ENCODE measurements at regions not wholly inside any gene's neighbourhood (a gene's known extent, or its start where the extent isn't known, plus 50 kb on each side); places are given as distances from the start of the nearest gene placed in this dataset.
A peak's percentile ranks its signal among the peaks of the same experiment; 100 is the strongest.

DNA sequence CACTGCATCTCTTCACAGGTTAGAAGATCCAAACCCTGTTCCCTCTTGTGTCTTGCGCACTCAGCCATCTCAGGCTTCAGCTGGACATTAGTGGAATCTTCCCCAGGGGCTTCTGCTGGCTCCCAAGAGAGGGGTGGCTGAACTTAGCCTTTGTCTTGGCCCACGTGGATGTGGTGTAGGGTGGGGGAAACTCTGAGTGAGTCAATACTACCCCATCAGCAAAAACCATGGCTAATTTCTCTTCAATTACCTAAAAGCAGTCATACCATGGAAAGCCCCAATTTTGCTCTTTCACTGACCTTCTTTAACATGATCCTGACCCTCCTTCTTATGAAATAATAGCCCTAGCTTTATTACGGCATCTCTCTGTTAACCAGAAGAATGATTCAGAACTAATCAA is 72.5 kb upstream of the RAB3GAP2 start:
- Histone ChIP-seq H3K27ac (ENCODE audit: extremely low read length, insufficient read depth, low read length) (no peak overlapping the region), H2AFZ (ENCODE audit: low read length) (no peak overlapping the region), H3K9me3 (ENCODE audit: low read length) (no peaks in the 10 kb centered on the region), H3K4me2 (ENCODE audit: low read depth, low read length) (no peak overlapping the region), H3K9ac (ENCODE audit: insufficient read depth, low read depth, low read length) (no peak overlapping the region), H3K27me3 (ENCODE audit: control insufficient read depth in 1 of 2, insufficient read depth in 2 of 2, low read length in 2 of 2) (peaks cover 2 to 8% of the 10 kb centered on the region in 2 experiments; a peak in 1 of 5 replicates), H3K4me3 (replicated peaks in 1 of 3; ENCODE audit: insufficient read depth in 1 of 3, low read depth in 2 of 3, low read length in 3 of 3) (no peak overlapping the region), H3K79me2 (ENCODE audit: insufficient read depth, low read length) (no peaks in the 10 kb centered on the region), H4K20me1 (ENCODE audit: insufficient read depth, low read length) (no peaks in the 10 kb centered on the region), H3K36me3 (replicated peaks in 1 of 2; ENCODE audit: control insufficient read depth in 1 of 2, insufficient read depth in 2 of 2, low read length in 2 of 2) (no peaks in the 10 kb centered on the region), H3K4me1 (ENCODE audit: insufficient read depth, low read length) (no peaks in the 10 kb centered on the region)
- FAIRE-seq: no peak
- POLR2A ChIA-PET: no interaction called here
- CTCF ChIA-PET (ENCODE audit: low intra/inter-chr PET ratio, low total read pairs): no interaction called here
- no peak for ATAC-seq
- DNase-seq (ENCODE audit: low spot score): no peak
- no peak for TF ChIP-seq RFX1 (IDR thresholded peaks at IDR 0.05)
- TF ChIP-seq TCF7 (IDR thresholded peaks at IDR 0.05; ENCODE audit: low read depth): no peak
- no peak for TF ChIP-seq MTF2 (CRISPR knock-in tag; IDR thresholded peaks at IDR 0.05; ENCODE audit: borderline replicate concordance)
- no peak for TF ChIP-seq ZBTB46 (CRISPR knock-in tag; IDR thresholded peaks at IDR 0.05; ENCODE audit: borderline replicate concordance)
- TF ChIP-seq MAFK (conservative IDR thresholded peaks at IDR 0.05 in 1 of 2, IDR thresholded peaks at IDR 0.05 in 1 of 2; ENCODE audit: low read length in 2 of 2): 0 out of 4 replicates have a peak, but pooled peaks of 1 of the 2 experiments have one; percentile 13
- no TSS peak for BruUV-seq (replicated peaks)
- in situ Hi-C loops (cut with HindIII; ENCODE audit: extremely low pct_ligation_motif_present, low pct_unique_long_range_greater_than_20kb): no loop called here
- WGBS (ENCODE audit: low lambda C conversion rate): 25% methylated on average over 3 of the region's 3 CpGs
- intact Hi-C loops (cut with micrococcal nuclease; ENCODE audit: unreplicated experiment): no loop called here

DNA sequence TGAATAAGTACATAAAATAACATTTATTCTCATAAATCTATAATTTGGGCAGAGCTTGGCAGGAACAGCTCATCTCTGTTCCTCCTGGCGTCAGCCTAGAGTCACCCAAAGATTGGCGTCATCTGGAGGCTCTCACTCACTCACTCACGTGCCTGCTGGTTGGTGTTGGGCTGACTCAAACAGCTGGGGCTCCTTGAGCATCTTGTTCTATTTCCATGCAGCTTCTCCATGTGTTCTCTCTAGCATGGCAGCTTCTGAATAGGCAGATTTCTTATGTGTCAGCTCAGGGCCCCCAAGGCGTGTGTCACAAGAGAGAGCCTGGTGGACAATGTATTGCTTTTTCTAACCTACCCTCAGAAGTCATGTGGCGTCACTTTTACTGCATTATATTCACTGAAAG is 70.6 kb upstream of the RAB3GAP2 start:
- no peaks in the 10 kb centered on the region for H3K4me1 ChIP-seq (ENCODE audit: insufficient read depth, low read length)
- no peaks in the 10 kb centered on the region for H3K36me3 ChIP-seq (replicated peaks in 1 of 2; ENCODE audit: control insufficient read depth in 1 of 2, insufficient read depth in 2 of 2, low read length in 2 of 2)
- WGBS (ENCODE audit: low lambda C conversion rate): 10% methylated on average over 5 of the region's 5 CpGs
- POLR2A ChIA-PET: no interaction called here
- TF ChIP-seq, protein P1, sequence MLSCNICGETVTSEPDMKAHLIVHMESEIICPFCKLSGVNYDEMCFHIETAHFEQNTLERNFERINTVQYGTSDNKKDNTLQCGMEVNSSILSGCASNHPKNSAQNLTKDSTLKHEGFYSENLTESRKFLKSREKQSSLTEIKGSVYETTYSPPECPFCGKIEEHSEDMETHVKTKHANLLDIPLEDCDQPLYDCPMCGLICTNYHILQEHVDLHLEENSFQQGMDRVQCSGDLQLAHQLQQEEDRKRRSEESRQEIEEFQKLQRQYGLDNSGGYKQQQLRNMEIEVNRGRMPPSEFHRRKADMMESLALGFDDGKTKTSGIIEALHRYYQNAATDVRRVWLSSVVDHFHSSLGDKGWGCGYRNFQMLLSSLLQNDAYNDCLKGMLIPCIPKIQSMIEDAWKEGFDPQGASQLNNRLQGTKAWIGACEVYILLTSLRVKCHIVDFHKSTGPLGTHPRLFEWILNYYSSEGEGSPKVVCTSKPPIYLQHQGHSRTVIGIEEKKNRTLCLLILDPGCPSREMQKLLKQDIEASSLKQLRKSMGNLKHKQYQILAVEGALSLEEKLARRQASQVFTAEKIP (CRISPR knock-in tag; IDR thresholded peaks at IDR 0.05; ENCODE audit: borderline replicate concordance): no peak
- TF ChIP-seq ZNF430 (CRISPR knock-in tag; IDR thresholded peaks at IDR 0.05) (no peak), NFYC (CRISPR knock-in tag; IDR thresholded peaks at IDR 0.05) (no peak), DDIT3 (CRISPR knock-in tag; IDR thresholded peaks at IDR 0.05) (no peak)
- TF ChIP-seq, protein P2, sequence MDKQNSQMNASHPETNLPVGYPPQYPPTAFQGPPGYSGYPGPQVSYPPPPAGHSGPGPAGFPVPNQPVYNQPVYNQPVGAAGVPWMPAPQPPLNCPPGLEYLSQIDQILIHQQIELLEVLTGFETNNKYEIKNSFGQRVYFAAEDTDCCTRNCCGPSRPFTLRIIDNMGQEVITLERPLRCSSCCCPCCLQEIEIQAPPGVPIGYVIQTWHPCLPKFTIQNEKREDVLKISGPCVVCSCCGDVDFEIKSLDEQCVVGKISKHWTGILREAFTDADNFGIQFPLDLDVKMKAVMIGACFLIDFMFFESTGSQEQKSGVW (CRISPR knock-in tag; IDR thresholded peaks at IDR 0.05; ENCODE audit: borderline replicate concordance): no peak
- DNase-seq (ENCODE audit: low spot score): no peak
- intact Hi-C loops (cut with micrococcal nuclease; ENCODE audit: unreplicated experiment) (no loop called here), in situ Hi-C loops (cut with HindIII; ENCODE audit: extremely low pct_ligation_motif_present, low pct_unique_long_range_greater_than_20kb) (no loop called here)
- H3K27ac ChIP-seq (ENCODE audit: extremely low read length, insufficient read depth, low read length): no peak overlapping the region
- no peak overlapping the region for H3K4me2 ChIP-seq (ENCODE audit: low read depth, low read length)
- H3K79me2 ChIP-seq (ENCODE audit: insufficient read depth, low read length): no peaks in the 10 kb centered on the region
- CTCF ChIA-PET (ENCODE audit: low intra/inter-chr PET ratio, low total read pairs): no interaction called here
- FAIRE-seq: no peak
- ATAC-seq: no peak
- peaks cover 2 to 8% of the 10 kb centered on the region in 2 experiments; a peak in 2 of 5 replicates for H3K27me3 ChIP-seq (ENCODE audit: control insufficient read depth in 1 of 2, insufficient read depth in 2 of 2, low read length in 2 of 2)
- no peaks in the 10 kb centered on the region for H4K20me1 ChIP-seq (ENCODE audit: insufficient read depth, low read length)
- H3K9ac ChIP-seq (ENCODE audit: insufficient read depth, low read depth, low read length): no peak overlapping the region
- no peak overlapping the region for H2AFZ ChIP-seq (ENCODE audit: low read length)
- BruUV-seq (replicated peaks): no TSS peak
- H3K4me3 ChIP-seq (replicated peaks in 1 of 3; ENCODE audit: insufficient read depth in 1 of 3, low read depth in 2 of 3, low read length in 3 of 3): no peak overlapping the region
- H3K9me3 ChIP-seq (ENCODE audit: low read length): no peaks in the 10 kb centered on the region
